ENCODE measurements at regions not wholly inside any gene's neighbourhood (a gene's known extent, or its start where the extent isn't known, plus 50 kb on each side); places are given as distances from the start of the nearest gene placed in this dataset.

DNA sequence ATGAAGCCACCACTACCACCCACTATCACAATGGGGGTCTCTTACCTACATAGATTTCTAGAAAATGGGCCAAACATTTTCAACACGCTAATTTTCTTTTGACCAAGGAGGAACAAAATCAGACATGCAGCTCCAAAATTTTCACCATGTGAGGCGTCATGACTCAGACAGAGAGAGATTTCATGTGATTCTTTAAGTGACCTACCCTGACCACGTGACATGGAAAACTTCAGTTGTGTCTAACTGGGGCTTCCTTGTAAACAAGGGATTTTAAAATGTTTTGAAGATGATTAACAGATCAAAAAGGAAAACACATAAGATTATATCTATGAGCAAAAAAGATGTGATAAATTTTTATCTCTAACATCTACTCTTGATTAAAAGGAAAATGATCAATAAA lies 199.2 kb downstream of the TBXT start:
- TF ChIP-seq EP300 (IDR thresholded peaks at IDR 0.05; ENCODE audit: low read depth in 2 of 2, low read length in 2 of 2) (no peak), EP300 (CRISPR knock-in tag; IDR thresholded peaks at IDR 0.05; ENCODE audit: borderline replicate concordance) (no peak), RAD21 (CRISPR knock-in tag; IDR thresholded peaks at IDR 0.05) (no peak), CTCF (CRISPR knock-in tag; IDR thresholded peaks at IDR 0.05) (no peak), SP5 (CRISPR knock-in tag; IDR thresholded peaks at IDR 0.05; ENCODE audit: borderline replicate concordance, low read depth) (no peak), TCF7 (IDR thresholded peaks at IDR 0.05; ENCODE audit: low read depth) (no peak)
- TF ChIP-seq, protein P1, sequence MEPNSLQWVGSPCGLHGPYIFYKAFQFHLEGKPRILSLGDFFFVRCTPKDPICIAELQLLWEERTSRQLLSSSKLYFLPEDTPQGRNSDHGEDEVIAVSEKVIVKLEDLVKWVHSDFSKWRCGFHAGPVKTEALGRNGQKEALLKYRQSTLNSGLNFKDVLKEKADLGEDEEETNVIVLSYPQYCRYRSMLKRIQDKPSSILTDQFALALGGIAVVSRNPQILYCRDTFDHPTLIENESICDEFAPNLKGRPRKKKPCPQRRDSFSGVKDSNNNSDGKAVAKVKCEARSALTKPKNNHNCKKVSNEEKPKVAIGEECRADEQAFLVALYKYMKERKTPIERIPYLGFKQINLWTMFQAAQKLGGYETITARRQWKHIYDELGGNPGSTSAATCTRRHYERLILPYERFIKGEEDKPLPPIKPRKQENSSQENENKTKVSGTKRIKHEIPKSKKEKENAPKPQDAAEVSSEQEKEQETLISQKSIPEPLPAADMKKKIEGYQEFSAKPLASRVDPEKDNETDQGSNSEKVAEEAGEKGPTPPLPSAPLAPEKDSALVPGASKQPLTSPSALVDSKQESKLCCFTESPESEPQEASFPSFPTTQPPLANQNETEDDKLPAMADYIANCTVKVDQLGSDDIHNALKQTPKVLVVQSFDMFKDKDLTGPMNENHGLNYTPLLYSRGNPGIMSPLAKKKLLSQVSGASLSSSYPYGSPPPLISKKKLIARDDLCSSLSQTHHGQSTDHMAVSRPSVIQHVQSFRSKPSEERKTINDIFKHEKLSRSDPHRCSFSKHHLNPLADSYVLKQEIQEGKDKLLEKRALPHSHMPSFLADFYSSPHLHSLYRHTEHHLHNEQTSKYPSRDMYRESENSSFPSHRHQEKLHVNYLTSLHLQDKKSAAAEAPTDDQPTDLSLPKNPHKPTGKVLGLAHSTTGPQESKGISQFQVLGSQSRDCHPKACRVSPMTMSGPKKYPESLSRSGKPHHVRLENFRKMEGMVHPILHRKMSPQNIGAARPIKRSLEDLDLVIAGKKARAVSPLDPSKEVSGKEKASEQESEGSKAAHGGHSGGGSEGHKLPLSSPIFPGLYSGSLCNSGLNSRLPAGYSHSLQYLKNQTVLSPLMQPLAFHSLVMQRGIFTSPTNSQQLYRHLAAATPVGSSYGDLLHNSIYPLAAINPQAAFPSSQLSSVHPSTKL (CRISPR knock-in tag; IDR thresholded peaks at IDR 0.05), result no peak
